GM19328 (cell line): ENCODE measurements at regions not wholly inside any gene's neighbourhood (a gene's known extent, or its start where the extent isn't known, plus 50 kb on each side); places are given as distances from the start of the nearest gene placed in this dataset.
"Not testable (repeated sequence)": the region's sequence is repeated elsewhere in the genome, so short reads cannot be mapped to it uniquely, and the experiment has no call there.

Experiments used
- ATAC-seq: cut with Tn5 transposase; IDR thresholded peaks from one replicate; pipeline ENCODE4 v1.9.1; 2021; ENCODE audit warnings: mild to moderate bottlenecking, moderate library complexity; ENCODE audit not compliant: unreplicated experiment

GRCh38 chr17:27944546-27945332 lies 51.6 kb upstream of the LYRM9 start:
- no peak for ATAC-seq

- no peak for ATAC-seq
These were observed 52.1 kb upstream of the LYRM9 start for GRCh38 chr17:27945333-27945616.

- no peak for ATAC-seq
These were observed 52.8 kb upstream of the LYRM9 start for GRCh38 chr17:27945953-27946352.

GRCh38 chr17:27946513-27946912 lies 53.3 kb upstream of the LYRM9 start:
- ATAC-seq: no peak

GRCh38 chr17:27947005-27947406 lies 53.8 kb upstream of the LYRM9 start:
- no peak for ATAC-seq

- ATAC-seq: no peak
These were observed 56.1 kb upstream of the LYRM9 start for GRCh38 chr17:27949304-27949703.

- not testable (repeated sequence) for ATAC-seq
These were observed 57.1 kb upstream of the LYRM9 start for GRCh38 chr17:27950225-27950624.

GRCh38 chr17:27950995-27951394 lies 57.8 kb upstream of the LYRM9 start:
- no peak for ATAC-seq

GRCh38 chr17:27951872-27952271 lies 58.7 kb upstream of the LYRM9 start:
- ATAC-seq: no peak

- ATAC-seq: no peak
These were observed 59.2 kb upstream of the LYRM9 start for GRCh38 chr17:27952366-27952765.

GRCh38 chr17:27954548-27955495 lies 61.7 kb upstream of the LYRM9 start:
- no peak for ATAC-seq

- no peak for ATAC-seq
These were observed 63.7 kb upstream of the LYRM9 start for GRCh38 chr17:27956601-27957445.

GRCh38 chr17:27957446-27957793 lies 64.3 kb upstream of the LYRM9 start:
- ATAC-seq: not testable (repeated sequence)

- no peak for ATAC-seq
These were observed 65.7 kb upstream of the LYRM9 start for GRCh38 chr17:27958708-27959381.

GRCh38 chr17:27959382-27959709 lies 66.2 kb upstream of the LYRM9 start:
- ATAC-seq: no peak

- no peak for ATAC-seq
These were observed 67.2 kb upstream of the LYRM9 start for GRCh38 chr17:27960183-27960849.

GRCh38 chr17:27962581-27962980 lies 69.4 kb upstream of the LYRM9 start:
- not testable (repeated sequence) for ATAC-seq

GRCh38 chr17:27965224-27965623 lies 72.1 kb upstream of the LYRM9 start:
- ATAC-seq: no peak

- no peak for ATAC-seq
These were observed 74.2 kb upstream of the NLK start for GRCh38 chr17:27968206-27968732.

GRCh38 chr17:27970587-27970986 lies 71.9 kb upstream of the NLK start:
- no peak for ATAC-seq
